IMR-90 (cell line): ENCODE measurements at regions not wholly inside any gene's neighbourhood (a gene's known extent, or its start where the extent isn't known, plus 50 kb on each side); places are given as distances from the start of the nearest gene placed in this dataset.

Source experiments
- ATAC-seq: fragments of 200-7000 bp; cut with Tn5 transposase; 2 replicates; pipeline ENCODE4 v1.9.1; 2020; ENCODE audit warnings: low read depth, mild to moderate bottlenecking, moderate library complexity
- BruUV-seq: library from RNA; stranded (reverse); fragments of 400-500 nt; replicated peaks from 2 replicates; lab custom pipeline; 2021; lab: Mats Ljungman, UMichigan
- CTCF ChIA-PET: fragments of 300-600 bp; formaldehyde crosslinking; extraction: SDS; loops from one replicate; lab custom pipeline; 2021; ENCODE audit warnings: antibody characterized with exemption; lab: Yijun Ruan, JAX
- POLR2A ChIA-PET: fragments of 300-600 bp; sonication (Branson Sonifier 250); formaldehyde crosslinking; loops from one replicate; lab custom pipeline; 2022; ENCODE audit warnings: antibody characterized with exemption; ENCODE audit not compliant: unreplicated experiment; lab: Charles Lee
- DNase-seq: peaks from one replicate; pipeline ENCODE4 v3.0.0; 2013
- H2AFZ ChIP-seq: replicated peaks from 2 replicates; pipeline ENCODE3; 2013; ENCODE audit warnings: low read length, mild to moderate bottlenecking; ENCODE audit not compliant: poor library complexity
- H2AK5ac ChIP-seq: 2 replicates; pipeline ENCODE4 v1.6.1; 2013; ENCODE audit warnings: low read depth, low read length, inconsistent platforms
- H2AK9ac ChIP-seq: replicated peaks from 2 replicates; pipeline ENCODE3; 2013; ENCODE audit warnings: mild to moderate bottlenecking, low read depth, low read length, moderate library complexity; ENCODE audit not compliant: poor library complexity
- H2BK120ac ChIP-seq: 2 replicates; pipeline ENCODE4 v1.6.1; 2013; ENCODE audit warnings: low read depth, low read length, inconsistent platforms
- H2BK15ac ChIP-seq: 3 replicates; pipeline ENCODE4 v1.6.1; 2013; ENCODE audit warnings: low read depth, low read length, inconsistent platforms
- H2BK20ac ChIP-seq: 2 replicates; pipeline ENCODE4 v1.6.1; 2013; ENCODE audit warnings: low read depth, mild to moderate bottlenecking, inconsistent platforms, low read length, moderate library complexity
- H2BK5ac ChIP-seq: 2 replicates; pipeline ENCODE4 v1.6.1; 2013; ENCODE audit warnings: mild to moderate bottlenecking, low read depth, low read length, inconsistent platforms; ENCODE audit not compliant: poor library complexity, severe bottlenecking
- H3K14ac ChIP-seq: replicated peaks from 2 replicates; pipeline ENCODE4 v1.6.1; 2013; ENCODE audit warnings: low read depth, low read length, inconsistent platforms
- H3K18ac ChIP-seq: 2 replicates; pipeline ENCODE4 v1.6.1; 2013; ENCODE audit warnings: low read depth, low read length, control low read depth
- H3K23ac ChIP-seq: 2 replicates; pipeline ENCODE4 v1.6.1; 2013; ENCODE audit warnings: low read depth, low read length, inconsistent platforms
- H3K27ac ChIP-seq: 2 replicates; pipeline ENCODE4 v1.5.1; 2013; ENCODE audit warnings: mild to moderate bottlenecking, control low read depth, low read length; ENCODE audit not compliant: insufficient read depth
- H3K27me3 ChIP-seq: 2 replicates; pipeline ENCODE4 v1.6.1; 2013; ENCODE audit warnings: low read length; ENCODE audit not compliant: control insufficient read depth, insufficient read depth
- H3K36me3 ChIP-seq: 2 replicates; pipeline ENCODE4 v1.6.1; 2013; ENCODE audit warnings: low read length, mixed read lengths; ENCODE audit not compliant: control insufficient read depth, insufficient read depth
- H3K4ac ChIP-seq: 2 replicates; pipeline ENCODE4 v1.6.1; 2013; ENCODE audit warnings: low read depth, low read length, inconsistent platforms
- H3K4me1 ChIP-seq: 2 replicates; pipeline ENCODE4 v1.6.1; 2013; ENCODE audit warnings: low read length, mixed read lengths; ENCODE audit not compliant: control insufficient read depth, insufficient read depth
- H3K4me2 ChIP-seq: 2 replicates; pipeline ENCODE4 v1.6.1; 2013; ENCODE audit warnings: low read depth, mild to moderate bottlenecking, control low read depth, low read length, moderate library complexity
- H3K4me3 ChIP-seq: 2 replicates; pipeline ENCODE4 v1.5.1; 2013; ENCODE audit warnings: low read depth, mild to moderate bottlenecking, control low read depth, low read length, moderate library complexity; ENCODE audit not compliant: insufficient read depth
- H3K56ac ChIP-seq: 2 replicates; pipeline ENCODE4 v1.6.1; 2013; ENCODE audit warnings: low read length, inconsistent platforms; ENCODE audit not compliant: insufficient read depth; ENCODE audit errors: extremely low read depth
- H3K79me1 ChIP-seq, 2 experiments: 2 replicates each; pipeline ENCODE4 v1.6.1; 2013; ENCODE audit warnings: low read length in 2 of 2, inconsistent platforms in 1 of 2, low read depth in 1 of 2
- H3K9ac ChIP-seq: 2 replicates; pipeline ENCODE4 v1.6.1; 2013; ENCODE audit warnings: low read depth, low read length, control low read depth
- H3K9me1 ChIP-seq: 2 replicates; pipeline ENCODE4 v1.6.1; 2013; ENCODE audit warnings: low read length, inconsistent platforms; ENCODE audit not compliant: insufficient read depth
- H3K9me3 ChIP-seq: 2 replicates; pipeline ENCODE4 v1.6.1; 2013; ENCODE audit warnings: low read length; ENCODE audit not compliant: control insufficient read depth, insufficient read depth
- H4K20me1 ChIP-seq: 2 replicates; pipeline ENCODE4 v1.6.1; 2013; ENCODE audit warnings: low read length, inconsistent platforms; ENCODE audit not compliant: insufficient read depth
- H4K5ac ChIP-seq: 2 replicates; pipeline ENCODE4 v1.6.1; 2013; ENCODE audit warnings: mild to moderate bottlenecking, low read depth, low read length, control low read depth
- H4K8ac ChIP-seq, 2 experiments: 2 replicates each; pipeline ENCODE4 v1.6.1; 2013; ENCODE audit warnings: low read depth in 2 of 2, low read length in 2 of 2, control low read depth in 1 of 2, inconsistent platforms in 1 of 2
- H4K91ac ChIP-seq: 2 replicates; pipeline ENCODE4 v1.6.1; 2013; ENCODE audit warnings: low read depth, low read length, inconsistent platforms; ENCODE audit not compliant: insufficient read depth
- BHLHE40 ChIP-seq: fragments of 150-350 bp; IDR thresholded peaks from 2 replicates; pipeline ENCODE4 v1.6.1; 2016; ENCODE audit warnings: mild to moderate bottlenecking, low read depth, low read length
- CEBPB ChIP-seq: IDR thresholded peaks from 2 replicates; pipeline ENCODE4 v1.6.1; 2012; ENCODE audit warnings: low read depth, low read length, improper control_type of control experiment
- CHD1 ChIP-seq: IDR thresholded peaks from 2 replicates; pipeline ENCODE4 v1.6.1; 2012; ENCODE audit warnings: low read depth, low read length, improper control_type of control experiment
- FOS ChIP-seq: fragments of 150-350 bp; IDR thresholded peaks from 2 replicates; pipeline ENCODE4 v1.6.1; 2016; ENCODE audit warnings: low read depth, low read length
- MAFK ChIP-seq: IDR thresholded peaks from 2 replicates; pipeline ENCODE4 v1.6.1; 2012; ENCODE audit warnings: low read depth, low read length, improper control_type of control experiment
- MAZ ChIP-seq: IDR thresholded peaks from 2 replicates; pipeline ENCODE4 v1.6.1; 2012; ENCODE audit warnings: low read depth, mild to moderate bottlenecking, low read length, improper control_type of control experiment, moderate library complexity, borderline replicate concordance
- MXI1 ChIP-seq: IDR thresholded peaks from 2 replicates; pipeline ENCODE4 v1.6.1; 2012; ENCODE audit warnings: low read depth, mild to moderate bottlenecking, low read length, moderate library complexity, borderline replicate concordance
- NFE2L2 ChIP-seq: fragments of 150-350 bp; IDR thresholded peaks from 2 replicates; pipeline ENCODE4 v1.6.1; 2016; ENCODE audit warnings: low read depth, mild to moderate bottlenecking, low read length
- POLR2A ChIP-seq: IDR thresholded peaks from 2 replicates; pipeline ENCODE4 v1.6.1; 2012; ENCODE audit warnings: mild to moderate bottlenecking, low read depth, low read length
- RAD21 ChIP-seq: IDR thresholded peaks from 2 replicates; pipeline ENCODE4 v1.6.1; 2012; ENCODE audit warnings: low read length, improper control_type of control experiment
- RCOR1 ChIP-seq: IDR thresholded peaks from 2 replicates; pipeline ENCODE4 v1.6.1; 2012; ENCODE audit warnings: mild to moderate bottlenecking, low read length, improper control_type of control experiment; ENCODE audit not compliant: insufficient replicate concordance
- RFX5 ChIP-seq: IDR thresholded peaks from 2 replicates; pipeline ENCODE4 v1.8.0; 2012; ENCODE audit warnings: low read depth, mild to moderate bottlenecking, low read length, moderate library complexity
- SMC3 ChIP-seq: fragments of 150-350 bp; IDR thresholded peaks from 2 replicates; pipeline ENCODE4 v1.6.1; 2016; ENCODE audit warnings: low read depth, mild to moderate bottlenecking, antibody characterized with exemption, low read length, moderate library complexity
- WGBS, 2 experiments: methylation state at CpG; one replicate each; pipeline versions ENCODE4 v1.1.5 to v1.1.7; 2013; ENCODE audit warnings: missing lambda C conversion rate in 2 of 2; ENCODE audit not compliant: insufficient read length in 1 of 2; ENCODE audit errors: extremely low coverage in 2 of 2; 5-methylcytosine and 5-hydroxymethylcytosine counted together
- dilution Hi-C: fragments of 300-500 bp; cut with HindIII; formaldehyde crosslinking; loops from one replicate; pipeline ENCODE4 v1.14.3; 2018; ENCODE audit warnings: low sequenced_read_pairs; ENCODE audit not compliant: unreplicated experiment
- in situ Hi-C: fragments of 300-500 bp; cut with MboI; formaldehyde crosslinking; loops from 3 replicates; pipeline ENCODE4 v1.14.3; 2019; ENCODE audit warnings: low sequenced_read_pairs, inconsistent platforms, mixed read lengths
- intact Hi-C: fragments of 100-400 bp; cut with micrococcal nuclease; formaldehyde crosslinking; loops from 2 replicates; pipeline ENCODE4 v1.10.0; 2022
- TF ChIP-seq, protein P1 (sequence below): conservative IDR thresholded peaks from 2 replicates; pipeline ENCODE4 v1.5.1; 2012; ENCODE audit warnings: mild to moderate bottlenecking, low read depth, low read length, improper control_type of control experiment
- TF ChIP-seq, protein P2 (sequence below): fragments of 150-350 bp; IDR thresholded peaks from 2 replicates; pipeline ENCODE4 v1.6.1; 2017; ENCODE audit warnings: mild to moderate bottlenecking, antibody characterized with exemption, low read length, low read depth
- TF ChIP-seq, protein P3 (sequence below): fragments of 150-350 bp; IDR thresholded peaks from 2 replicates; pipeline ENCODE4 v1.6.1; 2016; ENCODE audit warnings: low read depth, mild to moderate bottlenecking, low read length, moderate library complexity, borderline replicate concordance

DNA sequence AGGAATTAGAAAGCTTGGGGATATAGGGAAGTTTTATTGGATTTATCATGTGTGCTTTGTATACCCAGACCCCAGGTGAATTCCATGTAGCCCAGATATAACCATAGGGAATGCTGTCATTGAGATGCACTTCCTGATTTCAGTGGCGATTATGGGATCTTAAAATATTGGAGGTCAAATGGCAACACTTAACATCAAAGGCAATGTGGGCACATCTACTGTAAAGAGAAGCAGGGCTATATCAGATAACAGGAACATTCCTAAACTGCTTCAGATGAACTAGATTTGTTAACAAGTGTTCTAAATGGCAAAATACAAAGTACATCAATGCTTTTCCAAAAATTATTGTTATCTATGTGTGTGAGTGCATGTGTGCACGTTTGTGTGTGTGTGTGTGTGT, 883.5 kb upstream of the EDIL3 start:
- POLR2A ChIA-PET, result no interaction called here
- Histone ChIP-seq H3K79me1 (no peaks in the 10 kb centered on the region), H3K4me3 (no peak overlapping the region), H3K36me3 (no peaks in the 10 kb centered on the region), H4K5ac (no peak overlapping the region), H3K9me3 (peaks cover 3% of the 10 kb centered on the region; the same call in 1 of the 2 replicates), H3K4me2 (no peak overlapping the region), H2AFZ (no peak overlapping the region), H2BK120ac (no peak overlapping the region), H2AK5ac (no peak overlapping the region), H3K27me3 (no peaks in the 10 kb centered on the region), H3K56ac (no peak overlapping the region), H3K18ac (no peak overlapping the region), H3K27ac (no peak overlapping the region), H3K4me1 (no peaks in the 10 kb centered on the region), H4K20me1 (no peaks in the 10 kb centered on the region), H2AK9ac (no peak overlapping the region), H2BK20ac (no peak overlapping the region), H3K9ac (no peak overlapping the region), H3K23ac (no peak overlapping the region), H3K4ac (no peak overlapping the region), H3K9me1 (no peaks in the 10 kb centered on the region), H3K14ac (no peak overlapping the region), H2BK15ac (no peak overlapping the region), H4K8ac (no peak overlapping the region), H4K91ac (no peak overlapping the region), H2BK5ac (no peak overlapping the region)
- intact Hi-C loops, result no loop called here
- WGBS, 2 experiments, result no CpG with 5 or more reads among the region's 2 CpGs
- no peak for DNase-seq
- TF ChIP-seq NFE2L2, result no peak
- TF ChIP-seq RFX5, result no peak
- no peak for TF ChIP-seq MAZ
- no peak for TF ChIP-seq MXI1
- TF ChIP-seq RAD21, result no peak
- no peak for TF ChIP-seq CHD1
- no peak for TF ChIP-seq SMC3
- no peak for TF ChIP-seq RCOR1
- TF ChIP-seq, protein P1, sequence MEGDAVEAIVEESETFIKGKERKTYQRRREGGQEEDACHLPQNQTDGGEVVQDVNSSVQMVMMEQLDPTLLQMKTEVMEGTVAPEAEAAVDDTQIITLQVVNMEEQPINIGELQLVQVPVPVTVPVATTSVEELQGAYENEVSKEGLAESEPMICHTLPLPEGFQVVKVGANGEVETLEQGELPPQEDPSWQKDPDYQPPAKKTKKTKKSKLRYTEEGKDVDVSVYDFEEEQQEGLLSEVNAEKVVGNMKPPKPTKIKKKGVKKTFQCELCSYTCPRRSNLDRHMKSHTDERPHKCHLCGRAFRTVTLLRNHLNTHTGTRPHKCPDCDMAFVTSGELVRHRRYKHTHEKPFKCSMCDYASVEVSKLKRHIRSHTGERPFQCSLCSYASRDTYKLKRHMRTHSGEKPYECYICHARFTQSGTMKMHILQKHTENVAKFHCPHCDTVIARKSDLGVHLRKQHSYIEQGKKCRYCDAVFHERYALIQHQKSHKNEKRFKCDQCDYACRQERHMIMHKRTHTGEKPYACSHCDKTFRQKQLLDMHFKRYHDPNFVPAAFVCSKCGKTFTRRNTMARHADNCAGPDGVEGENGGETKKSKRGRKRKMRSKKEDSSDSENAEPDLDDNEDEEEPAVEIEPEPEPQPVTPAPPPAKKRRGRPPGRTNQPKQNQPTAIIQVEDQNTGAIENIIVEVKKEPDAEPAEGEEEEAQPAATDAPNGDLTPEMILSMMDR, result no peak
- TF ChIP-seq BHLHE40, result no peak
- no peak for TF ChIP-seq MAFK
- TF ChIP-seq, protein P2, sequence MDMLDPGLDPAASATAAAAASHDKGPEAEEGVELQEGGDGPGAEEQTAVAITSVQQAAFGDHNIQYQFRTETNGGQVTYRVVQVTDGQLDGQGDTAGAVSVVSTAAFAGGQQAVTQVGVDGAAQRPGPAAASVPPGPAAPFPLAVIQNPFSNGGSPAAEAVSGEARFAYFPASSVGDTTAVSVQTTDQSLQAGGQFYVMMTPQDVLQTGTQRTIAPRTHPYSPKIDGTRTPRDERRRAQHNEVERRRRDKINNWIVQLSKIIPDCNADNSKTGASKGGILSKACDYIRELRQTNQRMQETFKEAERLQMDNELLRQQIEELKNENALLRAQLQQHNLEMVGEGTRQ, result no peak
- TF ChIP-seq, protein P3, sequence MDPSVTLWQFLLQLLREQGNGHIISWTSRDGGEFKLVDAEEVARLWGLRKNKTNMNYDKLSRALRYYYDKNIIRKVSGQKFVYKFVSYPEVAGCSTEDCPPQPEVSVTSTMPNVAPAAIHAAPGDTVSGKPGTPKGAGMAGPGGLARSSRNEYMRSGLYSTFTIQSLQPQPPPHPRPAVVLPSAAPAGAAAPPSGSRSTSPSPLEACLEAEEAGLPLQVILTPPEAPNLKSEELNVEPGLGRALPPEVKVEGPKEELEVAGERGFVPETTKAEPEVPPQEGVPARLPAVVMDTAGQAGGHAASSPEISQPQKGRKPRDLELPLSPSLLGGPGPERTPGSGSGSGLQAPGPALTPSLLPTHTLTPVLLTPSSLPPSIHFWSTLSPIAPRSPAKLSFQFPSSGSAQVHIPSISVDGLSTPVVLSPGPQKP, result no peak
- TF ChIP-seq FOS, result no peak
- TF ChIP-seq CEBPB, result no peak
- TF ChIP-seq POLR2A, result no peak
- CTCF ChIA-PET, result no interaction called here
- no peak for ATAC-seq
- dilution Hi-C loops, result no loop called here
- no TSS peak for BruUV-seq
- in situ Hi-C loops, result no loop called here
